Colonic mucosa (tissue), 4 donors: ENCODE measurements at regions not wholly inside any gene's neighbourhood (a gene's known extent, or its start where the extent isn't known, plus 50 kb on each side); places are given as distances from the start of the nearest gene placed in this dataset.
"Not testable (repeated sequence)": the region's sequence is repeated elsewhere in the genome, so short reads cannot be mapped to it uniquely, and the experiment has no call there.

Experiments
- DNase-seq: peaks from one replicate; pipeline ENCODE4 v3.0.0-alpha.2; 2020
- H3K27ac ChIP-seq: fragments of 200-600 bp; one replicate; pipeline ENCODE4 v1.8.0; 2021
- H3K27me3 ChIP-seq: fragments of 200-600 bp; one replicate; pipeline ENCODE4 v1.8.0; 2021
- H3K36me3 ChIP-seq: fragments of 200-600 bp; one replicate; pipeline ENCODE4 v1.8.0; 2021
- H3K4me1 ChIP-seq: fragments of 200-600 bp; one replicate; pipeline ENCODE4 v1.8.0; 2021; ENCODE audit warnings: mild to moderate bottlenecking
- H3K4me3 ChIP-seq: fragments of 200-600 bp; one replicate; pipeline ENCODE4 v1.8.0; 2021
- H3K9ac ChIP-seq, 2 donors: one replicate each; pipeline ENCODE4 v1.7.0; 2013; ENCODE audit warnings: control low read depth in 2 of 2, low read depth in 2 of 2, low read length in 2 of 2
- H3K9me3 ChIP-seq: fragments of 200-600 bp; one replicate; pipeline ENCODE4 v1.8.0; 2021
- intact Hi-C: fragments of 100-400 bp; cut with DNase I; formaldehyde crosslinking; loops from one replicate; pipeline ENCODE4 v1.14.1; 2022
- TF ChIP-seq, protein P1 (sequence below): fragments of 200-600 bp; IDR thresholded peaks from one replicate; pipeline ENCODE4 v1.8.0; 2022; ENCODE audit warnings: antibody characterized with exemption, mild to moderate bottlenecking
- donor health status: healthy.
- donor health status: DM: no; HTN: no; CAD: no.
- donor health status: DM: no; HTN: no; CAD: no.

DNA sequence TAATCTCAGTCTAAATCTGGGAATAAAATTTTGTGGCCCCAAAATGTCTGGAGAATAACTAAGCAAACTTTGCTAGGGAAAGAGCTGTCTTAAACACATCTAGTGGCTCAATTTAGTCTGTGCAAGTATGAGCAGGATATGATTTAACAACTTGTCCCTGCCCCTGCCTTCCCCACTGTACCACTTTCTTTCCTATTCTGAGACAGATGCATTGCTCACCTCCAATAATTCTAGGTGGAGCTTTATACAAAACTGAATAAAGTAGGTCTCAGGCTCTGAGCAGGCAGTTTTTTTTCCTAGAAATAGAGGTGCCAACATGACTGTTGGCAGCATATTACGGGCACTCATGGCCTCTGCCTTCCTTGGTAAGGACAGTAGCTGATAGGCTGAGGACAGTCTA, 412.1 kb downstream of the DAD1 start:
- Histone ChIP-seq H3K9ac (no peak overlapping the region), H3K27me3 (no peaks in the 10 kb centered on the region), H3K27ac (no peak overlapping the region), H3K36me3 (no peaks in the 10 kb centered on the region), H3K4me3 (no peak overlapping the region), H3K9me3 (no peaks in the 10 kb centered on the region), H3K4me1 (no peaks in the 10 kb centered on the region)
- DNase-seq = no peak
- TF ChIP-seq, protein P1, sequence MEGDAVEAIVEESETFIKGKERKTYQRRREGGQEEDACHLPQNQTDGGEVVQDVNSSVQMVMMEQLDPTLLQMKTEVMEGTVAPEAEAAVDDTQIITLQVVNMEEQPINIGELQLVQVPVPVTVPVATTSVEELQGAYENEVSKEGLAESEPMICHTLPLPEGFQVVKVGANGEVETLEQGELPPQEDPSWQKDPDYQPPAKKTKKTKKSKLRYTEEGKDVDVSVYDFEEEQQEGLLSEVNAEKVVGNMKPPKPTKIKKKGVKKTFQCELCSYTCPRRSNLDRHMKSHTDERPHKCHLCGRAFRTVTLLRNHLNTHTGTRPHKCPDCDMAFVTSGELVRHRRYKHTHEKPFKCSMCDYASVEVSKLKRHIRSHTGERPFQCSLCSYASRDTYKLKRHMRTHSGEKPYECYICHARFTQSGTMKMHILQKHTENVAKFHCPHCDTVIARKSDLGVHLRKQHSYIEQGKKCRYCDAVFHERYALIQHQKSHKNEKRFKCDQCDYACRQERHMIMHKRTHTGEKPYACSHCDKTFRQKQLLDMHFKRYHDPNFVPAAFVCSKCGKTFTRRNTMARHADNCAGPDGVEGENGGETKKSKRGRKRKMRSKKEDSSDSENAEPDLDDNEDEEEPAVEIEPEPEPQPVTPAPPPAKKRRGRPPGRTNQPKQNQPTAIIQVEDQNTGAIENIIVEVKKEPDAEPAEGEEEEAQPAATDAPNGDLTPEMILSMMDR = no peak
- intact Hi-C loops = no loop called here

DNA sequence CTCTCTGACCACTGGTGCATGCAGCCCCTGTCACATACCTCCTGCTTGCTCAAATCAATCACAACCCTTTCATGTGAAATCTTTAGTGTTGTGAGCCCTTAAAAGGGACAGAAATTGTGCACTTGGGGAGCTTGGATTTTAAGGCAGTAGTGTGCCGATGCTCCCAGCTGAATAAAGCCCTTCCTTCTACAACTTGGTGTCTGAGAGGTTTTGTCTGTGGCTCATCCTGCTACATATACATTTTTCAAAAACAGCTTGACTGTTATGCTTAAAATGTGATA, 413.8 kb downstream of the DAD1 start:
- H3K4me1 ChIP-seq, H3K9me3 ChIP-seq, DNase-seq, intact Hi-C loops, H3K9ac ChIP-seq, H3K36me3 ChIP-seq, H3K4me3 ChIP-seq, H3K27me3 ChIP-seq: not testable (repeated sequence)
- H3K27ac ChIP-seq = peak overlapping the region; percentile 68

DNA sequence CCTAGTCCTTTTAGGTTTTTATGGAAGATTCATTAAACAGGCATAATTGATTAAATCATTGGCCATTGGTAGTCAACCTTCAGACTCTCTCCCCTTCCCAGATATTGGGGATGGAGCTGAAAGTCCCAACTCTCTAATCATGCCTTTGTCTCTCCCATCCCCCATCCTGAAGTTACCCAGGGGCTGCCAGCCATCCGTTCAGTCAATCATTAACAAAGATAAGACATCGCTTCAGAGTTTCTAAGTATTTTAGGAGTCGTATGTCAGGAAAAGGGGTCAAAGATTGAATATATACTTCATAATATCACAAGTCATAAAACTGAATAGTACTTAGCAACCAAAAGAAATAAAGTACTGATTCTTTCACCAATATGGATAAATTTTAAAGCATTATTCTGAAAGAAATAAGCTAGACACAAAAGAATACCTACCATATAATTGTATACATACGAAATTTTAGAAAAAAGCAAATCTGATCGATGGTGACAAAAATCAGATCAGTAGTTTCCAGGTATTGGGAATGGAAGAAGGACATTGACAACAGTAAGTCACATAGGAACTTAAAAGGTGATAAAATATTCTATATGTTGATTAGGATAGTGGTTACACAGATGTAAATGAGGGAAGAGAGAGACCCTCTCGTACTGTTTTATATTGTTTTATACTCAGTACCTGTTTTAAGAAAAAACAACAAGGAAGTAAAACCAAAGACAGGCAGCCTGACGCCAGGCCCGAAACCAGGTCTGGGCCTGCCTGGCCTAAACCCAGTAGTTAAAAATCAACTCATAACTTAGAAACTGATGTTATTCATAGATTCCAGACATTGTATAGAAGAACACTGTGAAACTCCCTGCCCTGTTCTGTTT, 414.4 kb downstream of the DAD1 start:
- Histone ChIP-seq H3K27ac (peak overlapping the region; percentile 68), H3K9me3 (no peaks in the 10 kb centered on the region), H3K36me3 (no peaks in the 10 kb centered on the region), H3K4me3 (no peak overlapping the region), H3K9ac (no peak overlapping the region), H3K27me3 (no peaks in the 10 kb centered on the region), H3K4me1 (no peaks in the 10 kb centered on the region)
- TF ChIP-seq, protein P1 = no peak
- DNase-seq = peak; percentile 61
- intact Hi-C loops = no loop called here

DNA sequence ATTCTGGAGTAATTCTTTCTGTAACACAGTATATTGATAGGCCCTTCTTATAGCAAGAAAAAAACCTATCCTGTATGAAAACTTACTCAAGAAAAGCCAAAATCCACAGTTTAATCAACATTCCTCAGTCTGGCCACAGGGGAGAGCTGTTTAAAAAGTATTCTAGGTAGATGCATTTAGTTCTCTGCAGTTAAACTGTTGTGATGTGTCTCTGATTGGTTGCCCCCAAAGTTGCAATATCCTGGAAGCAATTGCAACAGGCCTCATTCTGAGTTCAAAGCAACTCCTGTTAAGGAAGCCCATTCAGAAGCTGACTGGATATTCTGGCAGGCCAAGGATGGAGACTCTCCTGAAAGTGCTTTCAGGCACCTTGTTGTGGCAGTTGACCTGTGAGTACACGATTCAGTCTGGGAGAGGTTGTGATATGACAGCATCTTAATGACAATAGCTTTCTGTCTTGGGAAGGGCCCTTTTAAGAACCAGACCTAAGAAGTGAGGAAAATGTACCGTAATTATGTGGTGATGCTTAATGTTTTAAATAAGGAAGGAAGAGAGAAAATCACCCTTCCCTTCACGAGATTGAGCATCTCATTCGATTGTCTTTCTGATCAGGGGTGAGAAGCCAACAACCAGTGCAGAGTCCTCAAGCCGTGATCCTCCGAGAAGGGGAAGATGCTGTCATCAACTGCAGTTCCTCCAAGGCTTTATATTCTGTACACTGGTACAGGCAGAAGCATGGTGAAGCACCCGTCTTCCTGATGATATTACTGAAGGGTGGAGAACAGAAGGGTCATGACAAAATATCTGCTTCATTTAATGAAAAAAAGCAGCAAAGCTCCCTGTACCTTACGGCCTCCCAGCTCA, 420.7 kb downstream of the DAD1 start:
- Histone ChIP-seq H3K36me3 (no peaks in the 10 kb centered on the region), H3K4me1 (no peaks in the 10 kb centered on the region), H3K9me3 (no peaks in the 10 kb centered on the region), H3K9ac (no peak overlapping the region), H3K27me3 (no peaks in the 10 kb centered on the region), H3K27ac (no peak overlapping the region), H3K4me3 (no peak overlapping the region)
- no peak for DNase-seq
- TF ChIP-seq, protein P1 = no peak
- intact Hi-C loops = no loop called here

DNA sequence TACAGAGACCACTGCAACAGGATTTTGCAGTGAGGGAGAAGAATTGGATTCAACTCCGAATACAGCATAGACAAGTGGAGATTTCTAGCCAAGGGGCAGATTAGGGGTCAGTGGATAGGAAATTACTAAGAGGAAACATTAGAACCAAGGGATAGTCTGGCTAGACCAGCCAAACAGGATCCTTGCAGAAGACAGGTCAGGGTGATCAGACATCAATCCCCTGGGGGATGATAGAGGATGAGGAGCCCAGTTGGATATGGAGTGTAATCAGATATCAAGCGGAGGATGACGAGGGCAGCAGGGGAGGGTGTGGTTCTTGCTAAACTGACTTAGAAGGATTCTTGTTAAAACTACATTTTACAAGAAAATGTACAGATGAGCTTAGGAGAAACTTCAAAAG, 424.4 kb downstream of the DAD1 start:
- intact Hi-C loops = no loop called here
- Histone ChIP-seq H3K9ac (no peak overlapping the region), H3K9me3 (no peaks in the 10 kb centered on the region), H3K27ac (no peak overlapping the region), H3K4me1 (no peaks in the 10 kb centered on the region), H3K36me3 (no peaks in the 10 kb centered on the region), H3K4me3 (no peak overlapping the region), H3K27me3 (no peaks in the 10 kb centered on the region)
- no peak for DNase-seq
- TF ChIP-seq, protein P1 = no peak

DNA sequence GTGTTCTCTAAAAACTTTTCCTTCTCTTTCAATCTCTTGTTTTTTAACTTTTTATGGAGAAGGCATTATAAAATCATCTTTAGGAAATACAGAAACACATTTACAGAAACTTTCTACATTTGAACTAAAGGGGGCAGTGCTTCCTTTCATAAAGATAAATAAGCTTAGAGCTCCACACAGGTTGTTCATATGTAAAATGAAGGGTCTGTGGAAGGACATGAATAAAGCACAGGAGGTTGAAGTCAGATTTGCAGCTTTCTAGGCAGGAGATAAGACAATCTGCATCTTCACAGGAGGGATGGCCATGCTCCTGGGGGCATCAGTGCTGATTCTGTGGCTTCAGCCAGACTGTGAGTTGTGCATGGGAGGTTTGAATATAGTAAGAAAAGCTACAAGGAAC, 426.0 kb downstream of the DAD1 start:
- no peak overlapping the region for H3K4me3 ChIP-seq
- intact Hi-C loops = no loop called here
- TF ChIP-seq, protein P1 = peak; percentile 16
- H3K27ac ChIP-seq = no peak overlapping the region
- no peaks in the 10 kb centered on the region for H3K9me3 ChIP-seq
- no peak for DNase-seq
- no peak overlapping the region for H3K9ac ChIP-seq
- H3K36me3 ChIP-seq = no peaks in the 10 kb centered on the region
- no peaks in the 10 kb centered on the region for H3K27me3 ChIP-seq
- H3K4me1 ChIP-seq = no peaks in the 10 kb centered on the region
